HCT116 (cell line): ENCODE measurements at regions not wholly inside any gene's neighbourhood (a gene's known extent, or its start where the extent isn't known, plus 50 kb on each side); places are given as distances from the start of the nearest gene placed in this dataset.

ENCODE experiments used
- ATAC-seq: fragments of 200-7000 bp; cut with Tn5 transposase; 2 replicates; pipeline ENCODE4 v1.9.1; 2020; ENCODE audit warnings: mild to moderate bottlenecking, moderate library complexity
- BruUV-seq: library from RNA; stranded (reverse); fragments of 400-500 nt; replicated peaks from 2 replicates; lab custom pipeline; 2021; lab: Mats Ljungman, UMichigan
- CTCF ChIA-PET: fragments of 300-600 bp; sonication (Branson Sonifier 250); formaldehyde crosslinking; loops from one replicate; lab custom pipeline; 2021; ENCODE audit warnings: antibody characterized with exemption; lab: Charles Lee
- POLR2A ChIA-PET: fragments of 300-600, 350-600 bp; sonication (Branson Sonifier 250); formaldehyde crosslinking; loops from one replicate; lab custom pipeline; 2021; ENCODE audit warnings: antibody characterized with exemption; lab: Charles Lee
- RAD21 ChIA-PET, 2 experiments: fragments of 300-600 bp; sonication (Branson Sonifier 250); formaldehyde crosslinking; loops; one replicate each; lab custom pipeline; 2023; ENCODE audit warnings: low total read pairs in 2 of 2; ENCODE audit not compliant: uncharacterized antibody in 2 of 2, unreplicated experiment in 2 of 2, low non-redundant PET in 1 of 2; lab: Charles Lee
- DNase-seq: peaks from one replicate; pipeline ENCODE4 v3.0.0-alpha.2; 2010; ENCODE audit warnings: low read depth, low spot score
- H2AFZ ChIP-seq: fragments of 200-600 bp; shearing (Covaris generic), sonication (generic); 2 replicates; pipeline ENCODE4 v1.6.1; 2017; ENCODE audit warnings: low read depth, mixed run types, mixed read lengths, antibody characterized with exemption, low read length; ENCODE audit not compliant: poor library complexity, severe bottlenecking
- H3K27ac ChIP-seq: 2 replicates; pipeline ENCODE4 v1.5.1; 2012; ENCODE audit warnings: low read depth, low read length
- H3K27me3 ChIP-seq: fragments of 200-600 bp; sonication (generic); 2 replicates; pipeline ENCODE4 v1.6.1; 2016; ENCODE audit warnings: mixed run types, low read length, mixed read lengths; ENCODE audit not compliant: insufficient read depth
- H3K36me3 ChIP-seq, 2 experiments: fragments of 200-500 bp in 1 of 2; fragments of 200-600 bp in 1 of 2; sonication (Bioruptor generic) in 1 of 2; sonication (generic) in 1 of 2; 2 replicates each; pipeline versions ENCODE4 v1.5.1 to v1.6.1; 2014 to 2016; ENCODE audit warnings: low read length in 2 of 2, inconsistent platforms in 1 of 2, mixed read lengths in 1 of 2, mixed run types in 1 of 2; ENCODE audit not compliant: insufficient read depth in 2 of 2, control insufficient read depth in 1 of 2
- H3K4me1 ChIP-seq, 2 experiments: fragments of 200-600 bp in 1 of 2; sonication (generic) in 1 of 2; 2 replicates each; pipeline versions ENCODE4 v1.5.1 to v1.6.1; 2012 to 2017; ENCODE audit warnings: low read length in 2 of 2, inconsistent platforms in 1 of 2, mild to moderate bottlenecking in 1 of 2, mixed read lengths in 1 of 2, mixed run types in 1 of 2, moderate library complexity in 1 of 2; ENCODE audit not compliant: insufficient read depth in 2 of 2, control insufficient read depth in 1 of 2
- H3K4me2 ChIP-seq: fragments of 200-600 bp; sonication (generic); 2 replicates; pipeline ENCODE4 v1.6.1; 2017; ENCODE audit warnings: mixed run types, low read length, mixed read lengths
- H3K4me3 ChIP-seq, 2 experiments: fragments of 200-600 bp in 1 of 2; sonication (generic) in 1 of 2; replicated peaks in 1 of 2; 2 replicates each; pipeline ENCODE4 v1.5.1; 2011 to 2016; ENCODE audit warnings: low read length in 2 of 2, control low read depth in 1 of 2, low read depth in 1 of 2, mild to moderate bottlenecking in 1 of 2, mixed read lengths in 1 of 2, mixed run types in 1 of 2
- H3K79me2 ChIP-seq: fragments of 200-600 bp; sonication (generic); 2 replicates; pipeline ENCODE4 v1.6.1; 2017; ENCODE audit warnings: mild to moderate bottlenecking, mixed run types, low read length, moderate library complexity, mixed read lengths; ENCODE audit not compliant: insufficient read depth
- H3K9ac ChIP-seq: fragments of 200-600 bp; sonication (generic); 2 replicates; pipeline ENCODE4 v1.6.1; 2016; ENCODE audit warnings: low read length, mixed read lengths
- H3K9me2 ChIP-seq: fragments of 200-600 bp; sonication (generic), shearing (Covaris generic); 2 replicates; pipeline ENCODE4 v1.6.1; 2017; ENCODE audit warnings: mixed run types, mild to moderate bottlenecking, moderate library complexity; ENCODE audit not compliant: insufficient read depth
- H3K9me3 ChIP-seq, 2 experiments: fragments of 200-500 bp in 1 of 2; fragments of 200-600 bp in 1 of 2; sonication (Bioruptor generic) in 1 of 2; sonication (generic) in 1 of 2; 2 replicates each; pipeline ENCODE4 v1.6.1; 2014 to 2017; ENCODE audit warnings: low read length in 2 of 2, mixed read lengths in 2 of 2, inconsistent platforms in 1 of 2, low read depth in 1 of 2, mild to moderate bottlenecking in 1 of 2, mixed run types in 1 of 2, moderate library complexity in 1 of 2; ENCODE audit not compliant: control insufficient read depth in 1 of 2, insufficient read depth in 1 of 2
- H4K20me1 ChIP-seq: fragments of 200-600 bp; sonication (generic), shearing (Covaris generic); 2 replicates; pipeline ENCODE4 v1.6.1; 2017; ENCODE audit warnings: mixed run types, mild to moderate bottlenecking, moderate library complexity; ENCODE audit not compliant: insufficient read depth
- CBX3 ChIP-seq: IDR thresholded peaks from 2 replicates; pipeline ENCODE4 v1.6.1; 2012; ENCODE audit warnings: low read depth
- CEBPB ChIP-seq: IDR thresholded peaks from 2 replicates; pipeline ENCODE4 v1.6.1; 2012; ENCODE audit warnings: low read depth
- CTCF ChIP-seq, 3 experiments: fragments of 200-600 bp in 1 of 3; sonication (generic) in 1 of 3; IDR thresholded peaks in 2 of 3; conservative IDR thresholded peaks in 1 of 3; 2 replicates each; pipeline ENCODE4 v1.5.1; 2012 to 2017; ENCODE audit warnings: low read depth in 2 of 3, low read length in 2 of 3, antibody characterized with exemption in 1 of 3, borderline replicate concordance in 1 of 3, control low read depth in 1 of 3, mild to moderate bottlenecking in 1 of 3, mixed read lengths in 1 of 3, mixed run types in 1 of 3, moderate library complexity in 1 of 3; ENCODE audit not compliant: insufficient read depth in 1 of 3
- EGR1 ChIP-seq: IDR thresholded peaks from 2 replicates; pipeline ENCODE4 v1.6.1; 2012; ENCODE audit warnings: low read depth
- FOSL1 ChIP-seq: IDR thresholded peaks from 2 replicates; pipeline ENCODE4 v1.6.1; 2012; ENCODE audit warnings: low read depth
- POLR2AphosphoS5 ChIP-seq: IDR thresholded peaks from 2 replicates; pipeline ENCODE4 v1.6.1; 2011; ENCODE audit warnings: mild to moderate bottlenecking, low read depth, low read length, moderate library complexity
- RAD21 ChIP-seq: IDR thresholded peaks from 2 replicates; pipeline ENCODE4 v1.6.1; 2012; ENCODE audit warnings: low read depth, mild to moderate bottlenecking
- intact Hi-C: fragments of 100-400 bp; cut with micrococcal nuclease; formaldehyde crosslinking; loops from 2 replicates; pipeline ENCODE4 v1.10.0; 2022
- TF ChIP-seq, protein P1 (sequence below): IDR thresholded peaks from 2 replicates; pipeline ENCODE4 v1.6.1; 2012; ENCODE audit warnings: low read depth

GRCh38 chr2:137888845-137889244 is 75.4 kb upstream of the HNMT start:
- peaks cover 0 to 4% of the 10 kb centered on the region in 2 experiments; a peak in 1 of 4 replicates for H3K4me1 ChIP-seq
- H3K4me3 ChIP-seq: no peak overlapping the region
- no peaks in the 10 kb centered on the region for H3K79me2 ChIP-seq
- intact Hi-C loops: loop anchor here (1.0 kb wide), 2 partner anchors 23 to 940 kb away; no protein-coding TSS in a partner anchor
- peak; percentile 10 for DNase-seq
- peak overlapping the region; percentile 62 for H2AFZ ChIP-seq
- H3K9me2 ChIP-seq: no peaks in the 10 kb centered on the region
- H3K36me3 ChIP-seq: no peaks in the 10 kb centered on the region
- RAD21 ChIA-PET: interaction anchor here (1.0 to 1.1 kb wide), 2 partner anchors 938 kb away, joined by 3 to 4 read pairs; no protein-coding TSS in a partner anchor
- no peak overlapping the region for H3K9ac ChIP-seq
- H3K4me2 ChIP-seq: peak overlapping the region; percentile 13; the same call in 1 of the 2 replicates
- POLR2A ChIA-PET: no interaction called here
- no peaks in the 10 kb centered on the region for H4K20me1 ChIP-seq
- H3K27me3 ChIP-seq: no peaks in the 10 kb centered on the region
- TF ChIP-seq CBX3 (0 out of 2 replicates have a peak, but pooled peaks have one; percentile 27), CTCF (IDR thresholded peaks at IDR 0.05 in 2 of 3, conservative IDR thresholded peaks at IDR 0.05 in 1 of 3; ENCODE audit: borderline replicate concordance in 1 of 3, insufficient read depth in 1 of 3, low read depth in 2 of 3, low read length in 2 of 3) (peak; percentile 45 to 74 (median 68); a peak in 5 of 6 replicates), CEBPB (no peak), RAD21 (peak; percentile 63), FOSL1 (no peak), EGR1 (no peak), POLR2AphosphoS5 (no peak)
- TF ChIP-seq, protein P1, sequence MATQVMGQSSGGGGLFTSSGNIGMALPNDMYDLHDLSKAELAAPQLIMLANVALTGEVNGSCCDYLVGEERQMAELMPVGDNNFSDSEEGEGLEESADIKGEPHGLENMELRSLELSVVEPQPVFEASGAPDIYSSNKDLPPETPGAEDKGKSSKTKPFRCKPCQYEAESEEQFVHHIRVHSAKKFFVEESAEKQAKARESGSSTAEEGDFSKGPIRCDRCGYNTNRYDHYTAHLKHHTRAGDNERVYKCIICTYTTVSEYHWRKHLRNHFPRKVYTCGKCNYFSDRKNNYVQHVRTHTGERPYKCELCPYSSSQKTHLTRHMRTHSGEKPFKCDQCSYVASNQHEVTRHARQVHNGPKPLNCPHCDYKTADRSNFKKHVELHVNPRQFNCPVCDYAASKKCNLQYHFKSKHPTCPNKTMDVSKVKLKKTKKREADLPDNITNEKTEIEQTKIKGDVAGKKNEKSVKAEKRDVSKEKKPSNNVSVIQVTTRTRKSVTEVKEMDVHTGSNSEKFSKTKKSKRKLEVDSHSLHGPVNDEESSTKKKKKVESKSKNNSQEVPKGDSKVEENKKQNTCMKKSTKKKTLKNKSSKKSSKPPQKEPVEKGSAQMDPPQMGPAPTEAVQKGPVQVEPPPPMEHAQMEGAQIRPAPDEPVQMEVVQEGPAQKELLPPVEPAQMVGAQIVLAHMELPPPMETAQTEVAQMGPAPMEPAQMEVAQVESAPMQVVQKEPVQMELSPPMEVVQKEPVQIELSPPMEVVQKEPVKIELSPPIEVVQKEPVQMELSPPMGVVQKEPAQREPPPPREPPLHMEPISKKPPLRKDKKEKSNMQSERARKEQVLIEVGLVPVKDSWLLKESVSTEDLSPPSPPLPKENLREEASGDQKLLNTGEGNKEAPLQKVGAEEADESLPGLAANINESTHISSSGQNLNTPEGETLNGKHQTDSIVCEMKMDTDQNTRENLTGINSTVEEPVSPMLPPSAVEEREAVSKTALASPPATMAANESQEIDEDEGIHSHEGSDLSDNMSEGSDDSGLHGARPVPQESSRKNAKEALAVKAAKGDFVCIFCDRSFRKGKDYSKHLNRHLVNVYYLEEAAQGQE: no peak
- peak; percentile 69 for ATAC-seq
- BruUV-seq: no TSS peak
- CTCF ChIA-PET: interaction anchor here (0.7 to 3.5 kb wide), 12 partner anchors 11 to 941 kb away, joined by 3 to 22 read pairs (median 6); no protein-coding TSS in a partner anchor
- H3K27ac ChIP-seq: no peak overlapping the region
- H3K9me3 ChIP-seq: no peaks in the 10 kb centered on the region
